GM21576 (cell line): ENCODE measurements at regions not wholly inside any gene's neighbourhood (a gene's known extent, or its start where the extent isn't known, plus 50 kb on each side); places are given as distances from the start of the nearest gene placed in this dataset.

Experiments used
- ATAC-seq: cut with Tn5 transposase; IDR thresholded peaks from one replicate; pipeline ENCODE4 v1.9.1; 2021; ENCODE audit warnings: mild to moderate bottlenecking, moderate library complexity; ENCODE audit not compliant: unreplicated experiment

- ATAC-seq: peak; percentile 92
These were observed 172.8 kb upstream of the ZNF267 start for GRCh38 chr16:31700530-31701388.

GRCh38 chr16:31701734-31702133 is 171.9 kb upstream of the ZNF267 start:
- no peak for ATAC-seq

- no peak for ATAC-seq
These were observed 170.8 kb upstream of the ZNF267 start for GRCh38 chr16:31702796-31703195.

- ATAC-seq: no peak
These were observed 170.0 kb upstream of the ZNF267 start for GRCh38 chr16:31703526-31704128.

- no peak for ATAC-seq
These were observed 169.5 kb upstream of the ZNF267 start for GRCh38 chr16:31704138-31704537.

- no peak for ATAC-seq
These were observed 168.2 kb upstream of the ZNF267 start for GRCh38 chr16:31705371-31705770.

- ATAC-seq: no peak
These were observed 167.3 kb upstream of the ZNF267 start for GRCh38 chr16:31706318-31706717.

- ATAC-seq: no peak
These were observed 166.7 kb upstream of the ZNF267 start for GRCh38 chr16:31706925-31707324.

- ATAC-seq: no peak
These were observed 165.8 kb upstream of the ZNF267 start for GRCh38 chr16:31707743-31708335.

- ATAC-seq: no peak
These were observed 165.3 kb upstream of the ZNF267 start for GRCh38 chr16:31708348-31708747.

GRCh38 chr16:31709181-31709580 is 164.4 kb upstream of the ZNF267 start:
- ATAC-seq: no peak

GRCh38 chr16:31710134-31710533 is 163.5 kb upstream of the ZNF267 start:
- no peak for ATAC-seq

GRCh38 chr16:31710880-31711279 is 162.7 kb upstream of the ZNF267 start:
- no peak for ATAC-seq

- ATAC-seq: no peak
These were observed 162.2 kb upstream of the ZNF267 start for GRCh38 chr16:31711344-31711845.

GRCh38 chr16:31712064-31712540 is 161.5 kb upstream of the ZNF267 start:
- ATAC-seq: no peak

GRCh38 chr16:31713071-31713944 is 160.3 kb upstream of the ZNF267 start:
- peak; percentile 96 for ATAC-seq

GRCh38 chr16:31713945-31714902 is 159.4 kb upstream of the ZNF267 start:
- no peak for ATAC-seq

- no peak for ATAC-seq
These were observed 158.6 kb upstream of the ZNF267 start for GRCh38 chr16:31714903-31715504.

GRCh38 chr16:31715915-31716314 is 157.7 kb upstream of the ZNF267 start:
- ATAC-seq: no peak
